ENCODE measurements at regions not wholly inside any gene's neighbourhood (a gene's known extent, or its start where the extent isn't known, plus 50 kb on each side); places are given as distances from the start of the nearest gene placed in this dataset.

GRCh38 chr1:90810681-90811080 is 93.6 kb upstream of the BARHL2 start:
- no peak for ATAC-seq
- WGBS, 2 donors, result 91 to 96% methylated on average over 6 of the region's 6 CpGs
- intact Hi-C loops (cut with DNase I), result no loop called here

DNA sequence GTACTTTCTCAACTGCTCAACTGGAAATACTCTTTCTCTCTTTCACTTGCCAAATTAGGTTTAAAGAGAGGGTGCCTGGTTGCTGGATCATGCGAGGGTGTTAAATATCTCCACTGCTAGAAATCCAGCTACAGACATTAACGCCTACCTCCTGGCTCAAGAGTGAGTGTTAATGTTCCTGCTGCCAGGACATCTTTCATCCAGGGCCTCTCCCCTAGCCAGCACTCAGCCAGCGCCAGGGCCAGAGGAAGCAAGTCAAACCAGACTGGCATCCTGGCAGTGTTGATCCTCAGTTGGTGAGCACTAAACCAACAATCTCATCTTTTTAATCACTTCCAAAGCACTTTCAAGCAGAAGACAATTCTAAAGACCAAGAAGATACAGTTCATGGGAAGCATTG is 92.9 kb upstream of the BARHL2 start:
- 59 to 75% methylated on average over 3 of the region's 3 CpGs for whole genome bisulfite sequencing, 2 donors
- no peaks in the 10 kb centered on the region for H3K27me3 ChIP-seq
- no peak for FAIRE-seq
- no peaks in the 10 kb centered on the region for H3K36me3 ChIP-seq
- H3K4me1 ChIP-seq, result no peaks in the 10 kb centered on the region
- TF ChIP-seq, protein P1, sequence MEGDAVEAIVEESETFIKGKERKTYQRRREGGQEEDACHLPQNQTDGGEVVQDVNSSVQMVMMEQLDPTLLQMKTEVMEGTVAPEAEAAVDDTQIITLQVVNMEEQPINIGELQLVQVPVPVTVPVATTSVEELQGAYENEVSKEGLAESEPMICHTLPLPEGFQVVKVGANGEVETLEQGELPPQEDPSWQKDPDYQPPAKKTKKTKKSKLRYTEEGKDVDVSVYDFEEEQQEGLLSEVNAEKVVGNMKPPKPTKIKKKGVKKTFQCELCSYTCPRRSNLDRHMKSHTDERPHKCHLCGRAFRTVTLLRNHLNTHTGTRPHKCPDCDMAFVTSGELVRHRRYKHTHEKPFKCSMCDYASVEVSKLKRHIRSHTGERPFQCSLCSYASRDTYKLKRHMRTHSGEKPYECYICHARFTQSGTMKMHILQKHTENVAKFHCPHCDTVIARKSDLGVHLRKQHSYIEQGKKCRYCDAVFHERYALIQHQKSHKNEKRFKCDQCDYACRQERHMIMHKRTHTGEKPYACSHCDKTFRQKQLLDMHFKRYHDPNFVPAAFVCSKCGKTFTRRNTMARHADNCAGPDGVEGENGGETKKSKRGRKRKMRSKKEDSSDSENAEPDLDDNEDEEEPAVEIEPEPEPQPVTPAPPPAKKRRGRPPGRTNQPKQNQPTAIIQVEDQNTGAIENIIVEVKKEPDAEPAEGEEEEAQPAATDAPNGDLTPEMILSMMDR (IDR thresholded peaks at IDR 0.05), result no peak
- intact Hi-C loops (cut with DNase I), result no loop called here
- H3K4me3 ChIP-seq, result no peak overlapping the region
- peaks cover 0 to under 1% (median 0%) of the 10 kb centered on the region in 4 donors for H3K9me3 ChIP-seq
- H3K27ac ChIP-seq, result no peak overlapping the region
- ATAC-seq, result no peak
- no peak for DNase-seq

More at GRCh38 chr1:90810681-90811080, 93.6 kb upstream of the BARHL2 start:
- FAIRE-seq, result no peak
- Histone ChIP-seq H3K27me3 (no peaks in the 10 kb centered on the region), H3K4me1 (no peaks in the 10 kb centered on the region), H3K9me3 (no peaks in the 10 kb centered on the region), H3K27ac (no peak overlapping the region), H3K36me3 (no peaks in the 10 kb centered on the region), H3K4me3 (no peak overlapping the region)
- TF ChIP-seq, protein P1 (IDR thresholded peaks at IDR 0.05), result no peak
- no peak for DNase-seq

DNA sequence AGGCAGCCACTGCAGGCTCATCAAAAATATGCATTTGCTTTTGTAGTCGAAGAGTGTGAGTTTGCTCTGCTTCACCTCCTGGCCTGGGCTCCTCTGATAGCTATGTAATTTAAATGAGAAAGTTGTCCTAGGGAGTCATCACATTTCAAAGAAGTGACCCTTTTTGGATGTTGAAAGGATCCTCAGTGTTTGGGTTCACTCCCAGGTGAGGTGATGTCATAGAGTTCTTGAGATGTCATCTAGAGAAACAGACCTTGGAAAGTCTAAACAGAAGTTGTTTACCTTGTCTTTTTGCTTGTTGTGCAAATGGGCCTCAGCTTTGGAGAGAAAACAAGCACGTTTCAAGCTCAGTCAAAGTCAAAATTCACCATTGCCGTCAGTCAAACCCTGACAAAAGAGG is 92.0 kb upstream of the BARHL2 start:
- intact Hi-C loops (cut with DNase I), result no loop called here
- DNase-seq (no peak), ATAC-seq (no peak), FAIRE-seq (no peak)
- no peak overlapping the region for H3K4me3 ChIP-seq
- no peak overlapping the region for H3K27ac ChIP-seq
- peaks cover 0 to 3% (median 0%) of the 10 kb centered on the region in 4 donors for H3K9me3 ChIP-seq
- WGBS, 2 donors, result 58 to 63% methylated on average over 3 of the region's 3 CpGs
- TF ChIP-seq, protein P1 (IDR thresholded peaks at IDR 0.05), result no peak
- no peaks in the 10 kb centered on the region for H3K4me1 ChIP-seq
- H3K36me3 ChIP-seq, result no peaks in the 10 kb centered on the region
- no peaks in the 10 kb centered on the region for H3K27me3 ChIP-seq

- TF ChIP-seq, protein P1 (IDR thresholded peaks at IDR 0.05), result no peak
- DNase-seq, result no peak
- Histone ChIP-seq H3K27me3 (no peaks in the 10 kb centered on the region), H3K4me3 (no peak overlapping the region), H3K9me3 (peaks cover 0 to 3% (median 0%) of the 10 kb centered on the region in 4 donors), H3K4me1 (no peaks in the 10 kb centered on the region), H3K36me3 (no peaks in the 10 kb centered on the region), H3K27ac (no peak overlapping the region)
- ATAC-seq, result no peak
- FAIRE-seq, result no peak
- intact Hi-C loops (cut with DNase I), result no loop called here
Measured at GRCh38 chr1:90807329-90807728, 90.2 kb upstream of the BARHL2 start.

DNA sequence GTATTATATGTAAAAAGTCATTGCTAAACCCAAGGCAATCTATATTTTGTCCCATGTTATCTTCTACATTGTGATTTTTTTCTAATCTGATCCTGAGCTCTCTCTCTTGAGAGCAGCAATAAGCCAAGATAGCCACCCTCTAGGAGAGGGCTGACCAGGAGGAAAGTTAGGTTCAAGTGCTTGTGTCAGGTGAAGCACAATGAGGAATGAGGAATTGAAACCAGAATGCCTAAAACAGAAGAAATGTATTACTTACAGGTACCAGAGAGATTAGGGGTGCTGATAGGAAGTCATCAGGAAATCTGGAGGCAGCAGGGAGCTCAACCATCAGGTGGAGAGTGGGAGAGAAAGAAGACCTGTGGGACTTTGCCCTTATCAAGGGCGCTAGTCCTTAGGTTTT is 85.5 kb upstream of the BARHL2 start:
- no peaks in the 10 kb centered on the region for H3K27me3 ChIP-seq
- H3K4me1 ChIP-seq, result no peaks in the 10 kb centered on the region
- peaks cover 0 to 3% (median 0%) of the 10 kb centered on the region in 4 donors for H3K9me3 ChIP-seq
- no peak for FAIRE-seq
- 78 to 90% methylated on average over 1 of the region's 1 CpG for WGBS, 2 donors
- no peaks in the 10 kb centered on the region for H3K36me3 ChIP-seq
- H3K4me3 ChIP-seq, result no peak overlapping the region
- DNase-seq, result no peak
- H3K27ac ChIP-seq, result no peak overlapping the region
- ATAC-seq, result no peak
- intact Hi-C loops (cut with DNase I), result no loop called here
- TF ChIP-seq, protein P1 (IDR thresholded peaks at IDR 0.05), result no peak
